K562 (cell line): ENCODE measurements at regions not wholly inside any gene's neighbourhood (a gene's known extent, or its start where the extent isn't known, plus 50 kb on each side); places are given as distances from the start of the nearest gene placed in this dataset.

Experiments
- ATAC-seq: fragments of 200-7000 bp; cut with Tn5 transposase; 3 replicates; pipeline ENCODE4 v1.9.1; 2020; ENCODE audit warnings: moderate library complexity
- BruUV-seq: library from RNA; stranded (reverse); fragments of 400-500 nt; replicated peaks from 2 replicates; lab custom pipeline; 2021; lab: Mats Ljungman, UMichigan
- CTCF ChIA-PET: fragments of 300-600 bp; formaldehyde crosslinking; extraction: SDS; loops from one replicate; lab custom pipeline; 2021; ENCODE audit warnings: low intra/inter-chr PET ratio; lab: Yijun Ruan, JAX
- POLR2A ChIA-PET: fragments of 300-600, 350-650 bp; sonication (Branson Sonifier 250); formaldehyde crosslinking; extraction: SDS; loops from one replicate; lab custom pipeline; 2021; ENCODE audit warnings: antibody characterized with exemption, inconsistent platforms; lab: Yijun Ruan, JAX
- DNase-seq, 4 experiments: peaks; one replicate each; pipeline versions ENCODE4 v3.0.0 to v3.0.0-alpha.2; 2011 to 2018; ENCODE audit warnings: low spot score in 3 of 4, mixed read lengths in 3 of 4; ENCODE audit errors: extremely low read depth in 1 of 4
- FAIRE-seq: peaks from 2 replicates; lab custom pipeline; 2011; peaks lifted over from hg19 to GRCh38; lab: Jason Lieb, UNC
- H2AFZ ChIP-seq: 2 replicates; pipeline ENCODE4 v1.6.0; 2011; ENCODE audit warnings: low read depth, low read length, control low read depth, inconsistent platforms
- H3K27ac ChIP-seq: fragments of 200-600 bp; 3 replicates; pipeline ENCODE4 v1.8.0; 2011; ENCODE audit warnings: low read depth, mild to moderate bottlenecking, control low read depth, inconsistent platforms, low read length, moderate library complexity, mixed read lengths; ENCODE audit errors: extremely low read depth
- H3K27me3 ChIP-seq, 2 experiments: fragments of 300-600 bp in 1 of 2; 2 replicates in 1 of 2; 3 replicates in 1 of 2; pipeline versions ENCODE4 v1.6.0 to v1.8.0; 2011; ENCODE audit warnings: inconsistent platforms in 2 of 2, low read length in 2 of 2, mild to moderate bottlenecking in 1 of 2, mixed read lengths in 1 of 2, moderate library complexity in 1 of 2; ENCODE audit not compliant: control insufficient read depth in 2 of 2, insufficient read depth in 2 of 2
- H3K36me3 ChIP-seq: fragments of 300-600 bp; 3 replicates; pipeline ENCODE4 v1.8.0; 2011; ENCODE audit warnings: mild to moderate bottlenecking, low read length, inconsistent platforms; ENCODE audit not compliant: control insufficient read depth, insufficient read depth
- H3K4me1 ChIP-seq, 2 experiments: fragments of 200-600 bp in 1 of 2; replicated peaks in 1 of 2; 2 replicates in 1 of 2; 3 replicates in 1 of 2; pipeline versions ENCODE4 v1.5.1 to v1.8.0; 2011; ENCODE audit warnings: inconsistent platforms in 2 of 2, low read length in 2 of 2, mild to moderate bottlenecking in 1 of 2, mixed read lengths in 1 of 2, moderate library complexity in 1 of 2; ENCODE audit not compliant: control insufficient read depth in 2 of 2, insufficient read depth in 2 of 2
- H3K4me2 ChIP-seq: 2 replicates; pipeline ENCODE4 v1.6.1; 2011; ENCODE audit warnings: low read length, control low read depth, inconsistent platforms, mixed read lengths; ENCODE audit not compliant: insufficient read depth
- H3K4me3 ChIP-seq: fragments of 200-600 bp; sonication (generic), shearing (Covaris generic); 2 replicates; pipeline ENCODE4 v1.5.1; 2016; ENCODE audit warnings: control low read depth, inconsistent platforms
- H3K79me2 ChIP-seq: fragments of 200-600 bp; 3 replicates; pipeline ENCODE4 v1.8.0; 2011; ENCODE audit warnings: low read length, inconsistent platforms; ENCODE audit not compliant: control insufficient read depth, insufficient read depth
- H3K9ac ChIP-seq, 2 experiments: 2 replicates each; pipeline versions ENCODE4 v1.6.0 to v1.6.1; 2011; ENCODE audit warnings: low read depth in 2 of 2, low read length in 2 of 2, control low read depth in 1 of 2, inconsistent platforms in 1 of 2, mild to moderate bottlenecking in 1 of 2, mixed read lengths in 1 of 2; ENCODE audit not compliant: insufficient read depth in 1 of 2
- H3K9me1 ChIP-seq: one replicate; pipeline ENCODE4 v1.6.0; 2011; ENCODE audit warnings: inconsistent platforms, mild to moderate bottlenecking, low read length, moderate library complexity; ENCODE audit not compliant: control insufficient read depth, insufficient read depth
- H3K9me3 ChIP-seq: replicated peaks from 2 replicates; pipeline ENCODE4 v1.5.1; 2011; ENCODE audit warnings: low read depth, low read length, inconsistent platforms; ENCODE audit not compliant: control insufficient read depth, insufficient read depth
- H4K20me1 ChIP-seq: replicated peaks from 2 replicates; pipeline ENCODE4 v1.6.1; 2011; ENCODE audit warnings: low read length, inconsistent platforms, mixed read lengths; ENCODE audit not compliant: control insufficient read depth, insufficient read depth
- ARHGAP35 ChIP-seq: fragments of 450-650 bp; IDR thresholded peaks from 2 replicates; pipeline ENCODE4 v1.6.1; 2018; ENCODE audit not compliant: partially characterized antibody
- KLF1 ChIP-seq: fragments of 450-650 bp; IDR thresholded peaks from 2 replicates; pipeline ENCODE4 v1.6.1; 2016; ENCODE audit warnings: missing genetic modification characterization, missing compliant biosample characterization
- L3MBTL2 ChIP-seq: fragments of 450-650 bp; IDR thresholded peaks from 2 replicates; pipeline ENCODE4 v1.6.1; 2016; ENCODE audit warnings: mild to moderate bottlenecking, moderate library complexity
- WGBS: fragments of 100-300 bp; shearing (Covaris generic); methylation state at CpG from one replicate; pipeline ENCODE4 v1.1.6; 2016; ENCODE audit warnings: low coverage, mixed read lengths; ENCODE audit not compliant: insufficient coverage; ENCODE audit errors: missing lambda C conversion rate; 5-methylcytosine and 5-hydroxymethylcytosine counted together
- in situ Hi-C: fragments of 300-500 bp; cut with MboI; formaldehyde crosslinking; loops from 4 replicates; pipeline ENCODE4 v1.15.0; 2018; ENCODE audit warnings: inconsistent platforms, mixed read lengths
- intact Hi-C: fragments of 100-400 bp; cut with micrococcal nuclease; formaldehyde crosslinking; loops from 2 replicates; pipeline ENCODE4 v1.14.2; 2022
- TF ChIP-seq, protein P1 (sequence below): fragments of 450-650 bp; formaldehyde crosslinking; IDR thresholded peaks from 2 replicates; pipeline ENCODE4 v1.4.0; 2020; ENCODE audit warnings: mild to moderate bottlenecking, mixed read lengths

DNA sequence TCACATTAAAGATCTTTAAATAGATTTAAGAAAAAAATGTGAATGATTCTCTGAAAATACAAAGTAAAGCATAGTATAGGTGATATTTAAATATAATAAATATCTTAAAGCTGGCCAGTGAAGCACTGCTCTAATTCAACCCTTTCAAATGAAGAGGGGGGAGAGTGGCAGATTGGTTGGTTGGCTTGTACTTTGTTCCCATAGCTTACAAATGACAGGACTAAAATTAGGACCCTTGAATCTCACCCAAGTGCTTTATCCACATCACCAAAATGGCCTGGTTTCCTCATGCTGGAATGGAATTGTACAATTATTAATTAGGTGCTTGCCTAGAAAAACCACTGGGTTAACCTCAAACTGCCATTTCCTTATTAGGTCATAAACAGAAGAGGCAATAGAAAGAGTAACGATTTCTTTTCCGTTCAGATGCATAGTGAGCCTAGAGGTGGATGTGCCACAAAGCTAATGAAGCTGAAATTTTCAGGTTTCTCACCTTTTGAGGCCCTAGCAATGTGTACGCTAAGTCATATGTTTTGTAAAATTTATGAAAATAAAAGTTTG, 354.5 kb upstream of the CDH6 start:
- Histone ChIP-seq H3K4me1 (no peaks in the 10 kb centered on the region), H3K9me1 (no peaks in the 10 kb centered on the region), H4K20me1 (no peaks in the 10 kb centered on the region), H3K4me2 (no peak overlapping the region), H2AFZ (no peak overlapping the region), H3K79me2 (no peaks in the 10 kb centered on the region), H3K9ac (no peak overlapping the region), H3K27me3 (no peaks in the 10 kb centered on the region), H3K27ac (no peak overlapping the region), H3K36me3 (no peaks in the 10 kb centered on the region), H3K4me3 (no peak overlapping the region)
- intact Hi-C loops: no loop called here
- FAIRE-seq (no peak), DNase-seq (no peak), ATAC-seq (no peak)
- in situ Hi-C loops: no loop called here
- 2% methylated on average over 3 of the region's 3 CpGs for WGBS
- no TSS peak for BruUV-seq
- TF ChIP-seq, protein P1, sequence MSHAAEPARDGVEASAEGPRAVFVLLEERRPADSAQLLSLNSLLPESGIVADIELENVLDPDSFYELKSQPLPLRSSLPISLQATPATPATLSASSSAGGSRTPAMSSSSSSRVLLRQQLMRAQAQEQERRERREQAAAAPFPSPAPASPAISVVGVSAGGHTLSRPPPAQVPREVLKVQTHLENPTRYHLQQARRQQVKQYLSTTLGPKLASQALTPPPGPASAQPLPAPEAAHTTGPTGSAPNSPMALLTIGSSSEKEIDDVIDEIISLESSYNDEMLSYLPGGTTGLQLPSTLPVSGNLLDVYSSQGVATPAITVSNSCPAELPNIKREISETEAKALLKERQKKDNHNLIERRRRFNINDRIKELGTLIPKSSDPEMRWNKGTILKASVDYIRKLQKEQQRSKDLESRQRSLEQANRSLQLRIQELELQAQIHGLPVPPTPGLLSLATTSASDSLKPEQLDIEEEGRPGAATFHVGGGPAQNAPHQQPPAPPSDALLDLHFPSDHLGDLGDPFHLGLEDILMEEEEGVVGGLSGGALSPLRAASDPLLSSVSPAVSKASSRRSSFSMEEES (CRISPR knock-in tag): no peak
- TF ChIP-seq, all 486 proteins: peak for 0
- CTCF ChIA-PET: no interaction called here
- H3K9me3 ChIP-seq: no peaks in the 10 kb centered on the region
- POLR2A ChIA-PET: no interaction called here

DNA sequence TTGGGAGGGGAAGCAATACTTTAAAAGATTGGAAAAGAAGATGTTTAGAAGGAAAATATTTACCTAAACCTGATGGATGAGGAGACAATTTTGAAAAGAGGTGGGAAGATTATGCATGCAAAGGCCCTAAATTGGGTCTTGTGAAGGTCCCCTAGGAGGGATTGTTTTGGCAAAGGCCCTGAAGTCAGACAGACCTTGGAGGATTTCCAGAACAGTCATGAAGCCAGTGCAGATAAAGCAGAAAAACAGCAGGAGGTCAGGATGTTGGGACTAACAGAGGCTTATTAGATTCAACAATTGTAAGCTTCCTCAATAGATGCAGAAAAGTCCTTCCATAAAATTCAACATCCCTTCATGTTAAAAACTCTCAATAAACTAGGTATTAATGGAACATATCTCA, 361.0 kb upstream of the CDH6 start:
- FAIRE-seq (no peak), ATAC-seq (no peak), DNase-seq (no peak)
- no peaks in the 10 kb centered on the region for H3K27me3 ChIP-seq
- ChIA-PET POLR2A (no interaction called here), CTCF (no interaction called here)
- H3K4me1 ChIP-seq: no peaks in the 10 kb centered on the region
- no peak overlapping the region for H3K27ac ChIP-seq
- intact Hi-C loops: no loop called here
- no peaks in the 10 kb centered on the region for H3K36me3 ChIP-seq
- in situ Hi-C loops: no loop called here
- H3K9me1 ChIP-seq: no peaks in the 10 kb centered on the region
- TF ChIP-seq ARHGAP35: no peak
- TF ChIP-seq L3MBTL2: no peak
- no peak for TF ChIP-seq KLF1 (tag)
- no peaks in the 10 kb centered on the region for H3K79me2 ChIP-seq
- no peak overlapping the region for H3K4me3 ChIP-seq
- BruUV-seq: no TSS peak
- H4K20me1 ChIP-seq: no peaks in the 10 kb centered on the region
- no peak overlapping the region for H3K4me2 ChIP-seq
- no peaks in the 10 kb centered on the region; the same call in 1 of the 2 replicates for H3K9me3 ChIP-seq
- no peak overlapping the region for H3K9ac ChIP-seq
- H2AFZ ChIP-seq: no peak overlapping the region
